Sigmoid colon (tissue), 6 donors: ENCODE measurements at regions not wholly inside any gene's neighbourhood (a gene's known extent, or its start where the extent isn't known, plus 50 kb on each side); places are given as distances from the start of the nearest gene placed in this dataset.

Experiments used
- DNase-seq: peaks from one replicate; pipeline ENCODE4 v3.0.0-alpha.2; 2019
- H3K27ac ChIP-seq, 4 donors: fragments of 200-600 bp; sonication (generic); one replicate each; pipeline ENCODE4 v1.5.1; 2016 to 2019; ENCODE audit warnings: mild to moderate bottlenecking in 1 of 4
- H3K27me3 ChIP-seq, 3 donors: fragments of 200-600 bp; sonication (generic); one replicate each; pipeline ENCODE4 v1.5.1; 2019; ENCODE audit warnings: mild to moderate bottlenecking in 1 of 3
- H3K36me3 ChIP-seq, 4 donors: fragments of 200-600 bp; sonication (generic); one replicate each; pipeline ENCODE4 v1.5.1; 2016 to 2019
- H3K4me1 ChIP-seq, 4 donors: fragments of 200-600 bp; sonication (generic); one replicate each; pipeline ENCODE4 v1.5.1; 2017 to 2019
- H3K4me3 ChIP-seq, 4 donors: fragments of 200-600 bp; sonication (generic); one replicate each; pipeline ENCODE4 v1.5.1; 2017 to 2019; ENCODE audit warnings: mild to moderate bottlenecking in 2 of 4, moderate library complexity in 1 of 4
- H3K9me3 ChIP-seq, 4 donors: fragments of 200-600 bp in 3 of 4; sonication (generic) in 3 of 4; one replicate each; pipeline versions ENCODE4 v1.5.1 to v1.6.1; 2013 to 2019
- EP300 ChIP-seq, 4 donors: sonication (generic); formaldehyde crosslinking; IDR thresholded peaks; one replicate each; pipeline ENCODE4 v1.6.1; 2017; ENCODE audit warnings: antibody characterized with exemption in 4 of 4
- POLR2A ChIP-seq, 2 donors: fragments of 450-650 bp; IDR thresholded peaks; one replicate each; pipeline ENCODE4 v1.6.1; 2016; ENCODE audit warnings: antibody characterized with exemption in 2 of 2, mild to moderate bottlenecking in 2 of 2, moderate library complexity in 2 of 2
- POLR2AphosphoS5 ChIP-seq, 4 donors: sonication (generic); formaldehyde crosslinking; IDR thresholded peaks; one replicate each; pipeline ENCODE4 v1.6.1; 2017; ENCODE audit warnings: antibody characterized with exemption in 4 of 4
- WGBS, 2 donors: extraction: QIAGEN DNeasy Blood & Tissue Kit; methylation state at CpG; one replicate each; pipeline ENCODE4 v1.1.7; 2013; 5-methylcytosine and 5-hydroxymethylcytosine counted together
- intact Hi-C: fragments of 100-400 bp; cut with DNase I; formaldehyde crosslinking; loops from one replicate; pipeline ENCODE4 v1.15.1; 2023
- TF ChIP-seq, protein P1 (sequence below), 4 experiments: fragments of 450-650 bp in 3 of 4; fragments of 200-600 bp in 1 of 4; IDR thresholded peaks; one replicate each; pipeline ENCODE4 v1.5.1; 2016 to 2019; ENCODE audit warnings: antibody characterized with exemption in 4 of 4, mild to moderate bottlenecking in 3 of 4, moderate library complexity in 2 of 4
- donor health status: healthy with polysubstance abuse.
- donor health status: healthy.

DNA sequence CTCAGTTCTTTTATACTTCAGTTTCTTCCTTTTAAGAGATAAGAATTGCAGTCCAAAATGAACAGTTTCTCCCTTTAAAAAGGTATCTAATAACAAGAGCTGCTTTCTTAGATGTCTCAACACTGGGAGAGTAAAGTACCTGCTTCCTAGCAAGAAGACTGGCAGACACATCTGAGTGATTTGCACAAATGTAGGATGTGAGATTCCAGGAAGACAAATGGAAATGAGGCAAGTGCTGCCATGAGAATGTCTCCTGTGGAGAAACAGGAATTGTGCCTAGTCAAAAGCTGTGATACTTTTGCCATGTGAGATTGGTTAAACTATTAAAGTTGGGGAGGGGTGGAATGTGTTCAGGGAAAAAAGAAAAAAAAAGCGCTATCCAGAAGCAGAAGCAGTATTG lies 159.1 kb downstream of the HTR1A start:
- Histone ChIP-seq H3K4me3 (no peak overlapping the region), H3K9me3 (no peaks in the 10 kb centered on the region), H3K27ac (no peak overlapping the region), H3K4me1 (no peaks in the 10 kb centered on the region), H3K36me3 (no peaks in the 10 kb centered on the region), H3K27me3 (no peaks in the 10 kb centered on the region)
- TF ChIP-seq POLR2A (IDR thresholded peaks at IDR 0.05) (no peak), POLR2AphosphoS5 (IDR thresholded peaks at IDR 0.05) (no peak), EP300 (IDR thresholded peaks at IDR 0.05) (no peak)
- TF ChIP-seq, protein P1, sequence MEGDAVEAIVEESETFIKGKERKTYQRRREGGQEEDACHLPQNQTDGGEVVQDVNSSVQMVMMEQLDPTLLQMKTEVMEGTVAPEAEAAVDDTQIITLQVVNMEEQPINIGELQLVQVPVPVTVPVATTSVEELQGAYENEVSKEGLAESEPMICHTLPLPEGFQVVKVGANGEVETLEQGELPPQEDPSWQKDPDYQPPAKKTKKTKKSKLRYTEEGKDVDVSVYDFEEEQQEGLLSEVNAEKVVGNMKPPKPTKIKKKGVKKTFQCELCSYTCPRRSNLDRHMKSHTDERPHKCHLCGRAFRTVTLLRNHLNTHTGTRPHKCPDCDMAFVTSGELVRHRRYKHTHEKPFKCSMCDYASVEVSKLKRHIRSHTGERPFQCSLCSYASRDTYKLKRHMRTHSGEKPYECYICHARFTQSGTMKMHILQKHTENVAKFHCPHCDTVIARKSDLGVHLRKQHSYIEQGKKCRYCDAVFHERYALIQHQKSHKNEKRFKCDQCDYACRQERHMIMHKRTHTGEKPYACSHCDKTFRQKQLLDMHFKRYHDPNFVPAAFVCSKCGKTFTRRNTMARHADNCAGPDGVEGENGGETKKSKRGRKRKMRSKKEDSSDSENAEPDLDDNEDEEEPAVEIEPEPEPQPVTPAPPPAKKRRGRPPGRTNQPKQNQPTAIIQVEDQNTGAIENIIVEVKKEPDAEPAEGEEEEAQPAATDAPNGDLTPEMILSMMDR (IDR thresholded peaks at IDR 0.05) = no peak
- 84 to 86% methylated on average over 1 of the region's 1 CpG for WGBS, 2 donors
- DNase-seq = no peak
- intact Hi-C loops = no loop called here

DNA sequence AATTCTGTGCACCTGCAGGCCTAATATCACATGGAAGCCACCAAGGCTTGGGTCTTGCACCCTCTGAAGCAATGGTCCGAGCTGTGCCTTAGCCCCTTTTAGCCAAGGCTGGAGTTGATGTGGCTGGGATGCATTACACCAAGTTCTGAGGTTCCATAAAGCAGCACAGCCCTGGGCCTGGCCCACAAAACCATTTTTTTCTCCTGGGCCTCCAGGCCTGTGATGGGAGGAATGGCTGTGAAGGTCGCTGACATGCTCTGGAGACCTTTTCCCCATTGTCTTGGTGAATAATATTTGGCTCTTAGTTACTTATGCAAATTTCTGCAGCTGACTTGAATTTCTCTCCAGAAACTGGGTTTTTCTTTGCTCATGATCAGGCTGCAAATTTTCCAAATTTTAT lies 167.3 kb downstream of the HTR1A start:
- Histone ChIP-seq H3K27me3 (no peaks in the 10 kb centered on the region), H3K4me3 (no peak overlapping the region), H3K9me3 (no peaks in the 10 kb centered on the region), H3K4me1 (no peaks in the 10 kb centered on the region), H3K27ac (no peak overlapping the region), H3K36me3 (no peaks in the 10 kb centered on the region)
- intact Hi-C loops = no loop called here
- WGBS, 2 donors = 28 to 85% methylated on average over 2 of the region's 2 CpGs
- TF ChIP-seq, protein P1 (IDR thresholded peaks at IDR 0.05) = no peak
- DNase-seq = no peak

DNA sequence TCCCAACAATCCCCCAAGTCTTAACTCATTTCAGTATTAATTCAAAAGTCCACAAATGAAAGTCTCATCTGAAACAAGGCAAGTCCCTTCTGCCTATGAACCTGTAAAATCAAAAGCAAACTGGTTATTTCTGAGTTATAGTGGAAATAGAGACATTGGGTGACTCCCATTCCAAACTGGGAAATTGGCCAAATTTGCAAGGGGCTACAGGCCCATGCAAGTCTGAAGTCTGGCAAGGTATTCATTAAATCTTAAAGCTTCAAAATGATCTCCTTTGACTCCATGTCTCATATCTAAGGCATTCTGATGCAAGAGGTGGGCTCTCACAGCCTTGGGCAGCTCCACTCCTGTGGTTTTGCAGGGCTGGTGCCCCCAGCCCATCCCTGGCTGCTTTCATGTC lies 167.9 kb downstream of the HTR1A start:
- intact Hi-C loops = no loop called here
- H3K4me1 ChIP-seq = no peaks in the 10 kb centered on the region

DNA sequence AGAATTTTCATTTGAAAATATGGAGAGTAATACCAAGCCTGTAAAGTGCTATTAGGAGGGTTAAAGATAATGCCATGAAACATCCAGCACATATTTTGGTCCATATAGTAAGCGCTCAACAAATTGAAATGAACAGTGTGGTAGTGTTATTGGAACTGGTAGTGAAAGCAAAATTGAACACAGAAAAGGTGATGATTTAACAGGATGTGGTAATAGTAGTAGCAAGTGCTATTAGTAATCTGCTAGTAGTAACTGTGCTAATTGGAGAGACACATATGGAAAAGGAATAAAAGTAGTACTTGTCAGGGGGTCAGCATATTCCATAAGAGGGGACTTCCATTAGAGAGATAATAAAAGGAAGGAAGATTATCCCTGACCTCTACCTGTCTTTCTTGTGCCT lies 187.3 kb downstream of the HTR1A start:
- Histone ChIP-seq H3K27ac (no peak overlapping the region), H3K27me3 (no peaks in the 10 kb centered on the region), H3K4me3 (no peak overlapping the region), H3K36me3 (no peaks in the 10 kb centered on the region), H3K9me3 (peaks cover 0 to 4% (median 0%) of the 10 kb centered on the region in 4 donors), H3K4me1 (no peaks in the 10 kb centered on the region)
- DNase-seq = no peak
- intact Hi-C loops = no loop called here
- WGBS, 2 donors = 98 to 99% methylated on average over 1 of the region's 1 CpG
- TF ChIP-seq EP300 (IDR thresholded peaks at IDR 0.05) (no peak), POLR2A (IDR thresholded peaks at IDR 0.05) (no peak), POLR2AphosphoS5 (IDR thresholded peaks at IDR 0.05) (no peak)
- TF ChIP-seq, protein P1 (IDR thresholded peaks at IDR 0.05) = no peak

More for the DNA sequence above, 167.9 kb downstream of the HTR1A start:
- Histone ChIP-seq H3K9me3 (no peaks in the 10 kb centered on the region), H3K4me3 (no peak overlapping the region), H3K27me3 (no peaks in the 10 kb centered on the region), H3K36me3 (no peaks in the 10 kb centered on the region), H3K27ac (no peak overlapping the region)
- DNase-seq = no peak
- TF ChIP-seq EP300 (IDR thresholded peaks at IDR 0.05) (no peak), POLR2A (IDR thresholded peaks at IDR 0.05) (no peak), POLR2AphosphoS5 (IDR thresholded peaks at IDR 0.05) (no peak)
- TF ChIP-seq, protein P1 (IDR thresholded peaks at IDR 0.05) = no peak

DNA sequence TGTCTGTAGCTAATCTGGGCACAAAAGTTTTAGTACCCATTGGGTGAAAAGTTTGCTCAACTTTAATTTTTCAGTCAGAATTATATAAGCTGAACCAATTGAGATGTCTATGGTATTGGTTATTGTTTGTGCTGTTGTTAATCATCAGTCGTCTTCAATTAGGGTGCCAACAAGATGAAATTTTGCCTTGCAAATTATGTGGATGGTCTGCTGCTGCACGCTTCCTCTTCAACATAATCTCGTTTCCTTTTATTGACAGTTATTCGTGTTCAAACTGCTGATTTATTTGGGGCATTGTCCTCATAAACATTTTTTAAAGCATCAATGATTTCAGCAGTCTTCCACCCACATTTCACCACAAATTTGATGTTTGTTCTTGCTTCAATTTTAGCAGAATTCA lies 194.0 kb downstream of the HTR1A start:
- Histone ChIP-seq H3K36me3 (no peaks in the 10 kb centered on the region), H3K27me3 (no peaks in the 10 kb centered on the region), H3K4me1 (no peaks in the 10 kb centered on the region), H3K4me3 (no peak overlapping the region), H3K9me3 (no peaks in the 10 kb centered on the region), H3K27ac (no peak overlapping the region)
- intact Hi-C loops = no loop called here
- WGBS, 2 donors = 46 to 59% methylated on average over 4 of the region's 4 CpGs
- TF ChIP-seq POLR2A (IDR thresholded peaks at IDR 0.05) (no peak), EP300 (IDR thresholded peaks at IDR 0.05) (no peak), POLR2AphosphoS5 (IDR thresholded peaks at IDR 0.05) (no peak)
- TF ChIP-seq, protein P1 (IDR thresholded peaks at IDR 0.05) = no peak
- DNase-seq = no peak
